A673 (cell line): ENCODE measurements at regions not wholly inside any gene's neighbourhood (a gene's known extent, or its start where the extent isn't known, plus 50 kb on each side); places are given as distances from the start of the nearest gene placed in this dataset.

Source experiments
- EZH2 ChIP-seq: fragments of 200-600 bp; sonication (generic); IDR thresholded peaks from 2 replicates; pipeline ENCODE4 v1.6.1; 2017; ENCODE audit warnings: borderline replicate concordance, low read depth, mild to moderate bottlenecking, mixed read lengths, antibody characterized with exemption, low read length; ENCODE audit not compliant: poor library complexity, severe bottlenecking
- TF ChIP-seq, protein P1 (sequence below): fragments of 300-800, 200-600 bp; sonication (generic); conservative IDR thresholded peaks from 2 replicates; pipeline ENCODE4 v1.5.1; 2017; ENCODE audit warnings: low read depth, mild to moderate bottlenecking, antibody characterized with exemption, low read length, moderate library complexity, mixed read lengths

DNA sequence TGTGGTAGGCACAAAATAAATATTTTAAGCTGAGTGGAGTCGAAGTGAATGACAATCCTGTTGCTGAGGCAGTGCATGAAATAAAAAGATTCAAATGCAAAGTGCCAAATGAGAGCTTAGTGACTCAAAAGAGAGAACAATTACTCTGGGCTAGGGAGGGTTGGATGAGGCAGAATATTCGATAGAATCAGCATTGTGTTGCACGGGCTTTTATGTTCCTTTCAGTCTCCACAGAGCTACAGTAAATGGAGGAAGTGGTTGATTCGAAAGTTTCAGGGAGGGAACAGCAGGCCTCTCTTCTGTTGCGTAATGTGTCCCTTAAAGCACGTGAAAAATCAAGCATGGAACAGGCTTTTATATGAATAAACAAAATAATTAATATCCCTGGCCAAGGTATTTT, 599.3 kb upstream of the CELF2 start:
- TF ChIP-seq, protein P1, sequence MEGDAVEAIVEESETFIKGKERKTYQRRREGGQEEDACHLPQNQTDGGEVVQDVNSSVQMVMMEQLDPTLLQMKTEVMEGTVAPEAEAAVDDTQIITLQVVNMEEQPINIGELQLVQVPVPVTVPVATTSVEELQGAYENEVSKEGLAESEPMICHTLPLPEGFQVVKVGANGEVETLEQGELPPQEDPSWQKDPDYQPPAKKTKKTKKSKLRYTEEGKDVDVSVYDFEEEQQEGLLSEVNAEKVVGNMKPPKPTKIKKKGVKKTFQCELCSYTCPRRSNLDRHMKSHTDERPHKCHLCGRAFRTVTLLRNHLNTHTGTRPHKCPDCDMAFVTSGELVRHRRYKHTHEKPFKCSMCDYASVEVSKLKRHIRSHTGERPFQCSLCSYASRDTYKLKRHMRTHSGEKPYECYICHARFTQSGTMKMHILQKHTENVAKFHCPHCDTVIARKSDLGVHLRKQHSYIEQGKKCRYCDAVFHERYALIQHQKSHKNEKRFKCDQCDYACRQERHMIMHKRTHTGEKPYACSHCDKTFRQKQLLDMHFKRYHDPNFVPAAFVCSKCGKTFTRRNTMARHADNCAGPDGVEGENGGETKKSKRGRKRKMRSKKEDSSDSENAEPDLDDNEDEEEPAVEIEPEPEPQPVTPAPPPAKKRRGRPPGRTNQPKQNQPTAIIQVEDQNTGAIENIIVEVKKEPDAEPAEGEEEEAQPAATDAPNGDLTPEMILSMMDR: no peak
- TF ChIP-seq EZH2: no peak
